Panc1 (cell line): ENCODE measurements at regions not wholly inside any gene's neighbourhood (a gene's known extent, or its start where the extent isn't known, plus 50 kb on each side); places are given as distances from the start of the nearest gene placed in this dataset.
A peak's percentile ranks its signal among the peaks of the same experiment; 100 is the strongest.
"Not testable (repeated sequence)": the region's sequence is repeated elsewhere in the genome, so short reads cannot be mapped to it uniquely, and the experiment has no call there.

ENCODE experiments used
- ATAC-seq: fragments of 200-7000 bp; cut with Tn5 transposase; 2 replicates; pipeline ENCODE4 v1.9.1; 2020; ENCODE audit warnings: mild to moderate bottlenecking, moderate library complexity
- BruUV-seq: library from RNA; stranded (reverse); fragments of 400-500 nt; replicated peaks from 2 replicates; lab custom pipeline; 2021; lab: Mats Ljungman, UMichigan
- CTCF ChIA-PET: fragments of 300-600 bp; sonication (Branson Sonifier 250); formaldehyde crosslinking; loops from one replicate; lab custom pipeline; 2022; ENCODE audit warnings: antibody characterized with exemption; lab: Charles Lee
- POLR2A ChIA-PET: fragments of 300-600 bp; sonication (Branson Sonifier 250); formaldehyde crosslinking; loops from one replicate; lab custom pipeline; 2022; ENCODE audit warnings: antibody characterized with exemption; lab: Charles Lee
- DNase-seq: peaks from one replicate; pipeline ENCODE4 v3.0.0-alpha.2; 2010; ENCODE audit warnings: low read depth, low spot score
- H3K27ac ChIP-seq: 2 replicates; pipeline ENCODE4 v1.5.1; 2011; ENCODE audit warnings: mild to moderate bottlenecking, low read length, inconsistent platforms
- H3K27me3 ChIP-seq: fragments of 200-500 bp; sonication (Bioruptor generic); 2 replicates; pipeline ENCODE4 v1.6.0; 2014; ENCODE audit warnings: low read length, inconsistent platforms; ENCODE audit not compliant: control insufficient read depth, insufficient read depth
- H3K36me3 ChIP-seq: fragments of 200-500 bp; sonication (Bioruptor generic); 2 replicates; pipeline ENCODE4 v1.5.1; 2014; ENCODE audit warnings: inconsistent platforms, mild to moderate bottlenecking, low read length, moderate library complexity; ENCODE audit not compliant: control insufficient read depth, insufficient read depth
- H3K4me1 ChIP-seq: 2 replicates; pipeline ENCODE4 v1.5.1; 2011; ENCODE audit warnings: inconsistent platforms, mild to moderate bottlenecking, low read length, moderate library complexity; ENCODE audit not compliant: control insufficient read depth, insufficient read depth
- H3K4me3 ChIP-seq, 2 experiments: 2 replicates each; pipeline ENCODE4 v1.5.1; 2011 to 2012; ENCODE audit warnings: low read depth in 2 of 2, low read length in 2 of 2, mild to moderate bottlenecking in 2 of 2, inconsistent platforms in 1 of 2, moderate library complexity in 1 of 2
- H3K9me3 ChIP-seq: fragments of 200-500 bp; sonication (Bioruptor generic); 2 replicates; pipeline ENCODE4 v1.5.1; 2014; ENCODE audit warnings: low read depth, mild to moderate bottlenecking, inconsistent platforms, low read length, moderate library complexity; ENCODE audit not compliant: control insufficient read depth, insufficient read depth
- CTCF ChIP-seq: fragments of 450-650 bp; IDR thresholded peaks from 2 replicates; pipeline ENCODE4 v1.5.1; 2017; ENCODE audit warnings: mild to moderate bottlenecking
- POLR2AphosphoS5 ChIP-seq: IDR thresholded peaks from 2 replicates; pipeline ENCODE4 v1.6.1; 2012; ENCODE audit warnings: mild to moderate bottlenecking, low read depth, low read length, moderate library complexity
- REST ChIP-seq, 2 experiments: IDR thresholded peaks; 2 replicates each; pipeline ENCODE4 v1.6.1; 2011 to 2012; ENCODE audit warnings: low read depth in 2 of 2, control low read depth in 1 of 2, low read length in 1 of 2, mild to moderate bottlenecking in 1 of 2, moderate library complexity in 1 of 2; ENCODE audit not compliant: insufficient read depth in 1 of 2
- SIN3A ChIP-seq: IDR thresholded peaks from 2 replicates; pipeline ENCODE4 v1.6.1; 2012; ENCODE audit warnings: low read depth, mild to moderate bottlenecking, low read length, moderate library complexity, borderline replicate concordance; ENCODE audit not compliant: insufficient read depth
- TCF7L2 ChIP-seq: IDR thresholded peaks from 2 replicates; pipeline ENCODE4 v1.6.1; 2011; ENCODE audit warnings: mild to moderate bottlenecking, low read depth, low read length, inconsistent platforms
- in situ Hi-C: cut with HindIII; loops from 2 replicates; pipeline ENCODE4 v1.10.0; 2016; ENCODE audit warnings: low sequenced_read_pairs, low pct_unique_long_range_greater_than_20kb
- intact Hi-C: fragments of 100-400 bp; cut with micrococcal nuclease; formaldehyde crosslinking; loops from one replicate; pipeline ENCODE4 v1.10.0; 2022; ENCODE audit not compliant: unreplicated experiment

DNA sequence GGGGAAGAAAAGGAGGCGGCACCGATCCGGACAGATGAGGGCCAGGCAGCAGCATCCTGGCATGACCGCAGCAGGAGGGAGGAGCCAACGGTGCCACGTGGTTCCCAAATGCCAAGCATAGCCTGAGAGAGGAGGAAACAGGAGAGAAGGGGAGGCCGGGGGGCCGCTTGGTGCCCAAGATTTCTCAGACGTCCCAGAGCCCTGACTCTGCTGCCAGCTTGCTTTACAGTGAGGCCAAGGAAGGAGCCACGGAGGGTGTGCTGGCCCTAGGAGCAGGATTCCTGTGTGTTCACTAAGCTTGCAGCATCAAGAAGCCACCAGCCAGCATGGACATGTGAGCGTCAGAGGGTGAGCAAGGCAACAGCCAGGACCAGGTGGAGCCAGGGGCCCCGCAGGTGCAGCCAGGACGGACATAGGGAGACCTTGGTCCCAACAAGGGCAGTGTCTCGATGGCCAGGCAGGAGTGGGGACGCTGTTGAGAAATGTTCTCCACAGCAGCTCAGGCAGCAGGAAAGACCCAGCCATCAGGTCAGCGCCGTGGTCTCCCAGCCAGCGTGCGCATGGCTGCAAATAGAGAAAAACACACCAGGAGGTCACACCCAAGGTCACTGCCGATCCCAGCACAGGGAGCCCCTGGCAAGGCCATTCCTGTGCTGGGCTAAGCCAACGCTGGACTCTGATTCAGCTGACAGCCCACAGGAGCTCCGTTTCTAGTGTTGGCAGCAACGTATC, 143.7 kb downstream of the DLL1 start:
- no peaks in the 10 kb centered on the region for H3K27me3 ChIP-seq
- H3K9me3 ChIP-seq = no peaks in the 10 kb centered on the region
- H3K4me3 ChIP-seq = no peak overlapping the region
- peaks cover 4% of the 10 kb centered on the region; the same call in 1 of the 2 replicates for H3K4me1 ChIP-seq
- no peaks in the 10 kb centered on the region for H3K36me3 ChIP-seq
- no peak for TF ChIP-seq CTCF
- TF ChIP-seq REST (IDR thresholded peaks at IDR 0.05; ENCODE audit: insufficient read depth in 1 of 2, low read depth in 2 of 2, low read length in 1 of 2) = no peak
- no peak for TF ChIP-seq SIN3A
- no peak for TF ChIP-seq TCF7L2
- TF ChIP-seq POLR2AphosphoS5 = no peak
- ATAC-seq (peak; percentile 68), DNase-seq (no peak)
- intact Hi-C loops = no loop called here
- no TSS peak for BruUV-seq
- in situ Hi-C loops = no loop called here
- POLR2A ChIA-PET = no interaction called here
- H3K27ac ChIP-seq = no peak overlapping the region
- CTCF ChIA-PET = no interaction called here

DNA sequence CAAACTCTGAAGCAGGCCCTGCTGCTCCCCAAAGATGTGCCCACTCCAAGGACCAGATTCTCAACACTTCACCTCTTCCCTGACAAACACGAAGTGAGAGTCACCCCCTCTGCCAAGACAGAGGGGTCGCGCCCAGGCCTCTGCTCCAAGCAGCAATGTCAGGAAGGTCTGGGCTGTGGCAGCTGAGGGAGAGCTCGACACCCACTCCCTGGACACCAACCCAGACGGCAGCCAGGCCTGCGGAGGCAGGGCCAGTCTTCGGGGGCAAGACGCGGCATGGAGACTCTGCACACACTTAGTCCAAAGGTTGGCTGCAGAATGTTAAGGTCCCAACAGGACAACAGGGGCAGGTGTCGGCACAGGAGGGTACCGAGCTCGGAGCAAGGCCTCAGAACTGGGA, 144.2 kb downstream of the DLL1 start:
- TF ChIP-seq TCF7L2 = no peak
- no peak for TF ChIP-seq POLR2AphosphoS5
- no peak for TF ChIP-seq CTCF
- no peak for TF ChIP-seq REST (IDR thresholded peaks at IDR 0.05; ENCODE audit: insufficient read depth in 1 of 2, low read depth in 2 of 2, low read length in 1 of 2)
- no peak for TF ChIP-seq SIN3A
- Histone ChIP-seq H3K27ac (no peak overlapping the region), H3K4me1 (0 out of 2 replicates have a peak, but pooled peaks cover 4% of the 10 kb centered on the region), H3K36me3 (no peaks in the 10 kb centered on the region), H3K27me3 (0 out of 2 replicates have a peak, but pooled peaks cover 2% of the 10 kb centered on the region), H3K4me3 (no peak overlapping the region), H3K9me3 (no peaks in the 10 kb centered on the region)
- BruUV-seq = no TSS peak
- POLR2A ChIA-PET = no interaction called here
- ATAC-seq (peak; percentile 45; the same call in 1 of the 2 replicates), DNase-seq (no peak)
- CTCF ChIA-PET = no interaction called here
- in situ Hi-C loops (no loop called here), intact Hi-C loops (no loop called here)

DNA sequence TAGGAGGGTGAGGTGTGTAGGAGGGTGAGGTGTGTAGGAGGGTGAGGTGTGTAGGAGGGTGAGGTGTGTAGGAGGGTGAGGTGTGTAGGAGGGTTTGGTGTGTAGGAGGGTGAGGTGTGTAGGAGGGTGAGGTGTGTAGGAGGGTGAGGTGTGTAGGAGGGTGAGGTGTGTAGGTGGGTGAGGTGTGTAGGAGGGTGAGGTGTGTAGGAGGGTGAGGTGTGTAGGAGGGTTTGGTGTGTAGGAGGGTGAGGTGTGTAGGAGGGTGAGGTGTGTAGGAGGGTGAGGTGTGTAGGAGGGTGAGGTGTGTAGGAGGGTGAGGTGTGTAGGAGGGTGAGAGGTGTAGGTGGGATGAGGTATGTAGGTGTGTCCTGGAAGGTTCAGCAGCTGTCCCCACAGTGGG, 144.7 kb downstream of the DLL1 start:
- H3K27me3 ChIP-seq, H3K4me3 ChIP-seq, H3K9me3 ChIP-seq, in situ Hi-C loops, H3K27ac ChIP-seq, DNase-seq, BruUV-seq, POLR2A ChIA-PET, intact Hi-C loops, ATAC-seq, H3K4me1 ChIP-seq, H3K36me3 ChIP-seq, CTCF ChIA-PET: not testable (repeated sequence)
